ENCODE measurements at regions not wholly inside any gene's neighbourhood (a gene's known extent, or its start where the extent isn't known, plus 50 kb on each side); places are given as distances from the start of the nearest gene placed in this dataset.
A peak's percentile ranks its signal among the peaks of the same experiment; 100 is the strongest.

DNA sequence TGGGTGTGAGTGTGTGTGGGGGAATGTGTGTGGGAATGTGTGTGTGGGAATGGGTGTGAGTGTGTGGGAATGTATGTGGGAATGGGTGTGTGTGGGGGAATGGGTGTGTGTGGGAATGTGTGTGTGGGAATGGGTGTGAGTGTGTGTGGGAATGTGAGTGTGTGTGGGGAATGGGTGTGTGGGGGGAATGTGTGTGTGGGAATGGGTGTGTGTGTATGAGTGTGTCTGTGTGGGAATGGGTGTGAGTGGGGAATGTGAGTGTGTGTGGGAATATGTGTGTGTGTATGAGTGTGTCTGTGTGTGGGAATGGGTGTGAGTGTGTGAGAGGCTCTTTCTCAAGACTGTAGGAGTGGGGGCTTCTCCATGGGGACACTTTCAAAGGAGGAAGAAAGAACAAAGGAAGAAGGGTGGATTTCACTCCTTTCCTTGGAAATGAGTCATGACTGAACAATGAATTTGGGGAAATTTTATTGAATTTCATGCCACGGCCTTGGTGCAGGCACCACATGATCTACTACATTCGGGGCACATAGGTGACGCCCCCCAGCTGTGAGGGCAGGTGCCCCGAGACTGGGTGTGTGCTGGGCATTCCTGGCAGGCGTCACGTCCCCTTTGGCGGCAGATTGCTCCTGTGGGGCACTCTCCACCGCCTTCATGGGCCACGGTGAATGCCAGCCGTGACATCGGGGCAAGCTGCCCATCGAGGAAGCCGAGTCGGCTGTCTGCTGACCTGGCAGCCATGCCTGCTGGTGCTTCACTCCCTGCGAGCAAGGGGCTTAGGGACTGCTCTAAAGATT, 88.8 kb upstream of the INSIG1 start:
- H3K27ac ChIP-seq: peak overlapping the region; percentile 38
- no peaks in the 10 kb centered on the region for H3K36me3 ChIP-seq (replicated peaks)
- in situ Hi-C loops (cut with HindIII; ENCODE audit: low pct_ligation_motif_present, low sequenced_read_pairs): no loop called here
- no peaks in the 10 kb centered on the region for H3K27me3 ChIP-seq (replicated peaks)
- H3K4me3 ChIP-seq (ENCODE audit: low read depth, low read length): no peak overlapping the region
- TF ChIP-seq, protein P1, sequence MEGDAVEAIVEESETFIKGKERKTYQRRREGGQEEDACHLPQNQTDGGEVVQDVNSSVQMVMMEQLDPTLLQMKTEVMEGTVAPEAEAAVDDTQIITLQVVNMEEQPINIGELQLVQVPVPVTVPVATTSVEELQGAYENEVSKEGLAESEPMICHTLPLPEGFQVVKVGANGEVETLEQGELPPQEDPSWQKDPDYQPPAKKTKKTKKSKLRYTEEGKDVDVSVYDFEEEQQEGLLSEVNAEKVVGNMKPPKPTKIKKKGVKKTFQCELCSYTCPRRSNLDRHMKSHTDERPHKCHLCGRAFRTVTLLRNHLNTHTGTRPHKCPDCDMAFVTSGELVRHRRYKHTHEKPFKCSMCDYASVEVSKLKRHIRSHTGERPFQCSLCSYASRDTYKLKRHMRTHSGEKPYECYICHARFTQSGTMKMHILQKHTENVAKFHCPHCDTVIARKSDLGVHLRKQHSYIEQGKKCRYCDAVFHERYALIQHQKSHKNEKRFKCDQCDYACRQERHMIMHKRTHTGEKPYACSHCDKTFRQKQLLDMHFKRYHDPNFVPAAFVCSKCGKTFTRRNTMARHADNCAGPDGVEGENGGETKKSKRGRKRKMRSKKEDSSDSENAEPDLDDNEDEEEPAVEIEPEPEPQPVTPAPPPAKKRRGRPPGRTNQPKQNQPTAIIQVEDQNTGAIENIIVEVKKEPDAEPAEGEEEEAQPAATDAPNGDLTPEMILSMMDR (IDR thresholded peaks at IDR 0.05; ENCODE audit: low read depth, low read length, missing control alignments): no peak
- no peak for DNase-seq

DNA sequence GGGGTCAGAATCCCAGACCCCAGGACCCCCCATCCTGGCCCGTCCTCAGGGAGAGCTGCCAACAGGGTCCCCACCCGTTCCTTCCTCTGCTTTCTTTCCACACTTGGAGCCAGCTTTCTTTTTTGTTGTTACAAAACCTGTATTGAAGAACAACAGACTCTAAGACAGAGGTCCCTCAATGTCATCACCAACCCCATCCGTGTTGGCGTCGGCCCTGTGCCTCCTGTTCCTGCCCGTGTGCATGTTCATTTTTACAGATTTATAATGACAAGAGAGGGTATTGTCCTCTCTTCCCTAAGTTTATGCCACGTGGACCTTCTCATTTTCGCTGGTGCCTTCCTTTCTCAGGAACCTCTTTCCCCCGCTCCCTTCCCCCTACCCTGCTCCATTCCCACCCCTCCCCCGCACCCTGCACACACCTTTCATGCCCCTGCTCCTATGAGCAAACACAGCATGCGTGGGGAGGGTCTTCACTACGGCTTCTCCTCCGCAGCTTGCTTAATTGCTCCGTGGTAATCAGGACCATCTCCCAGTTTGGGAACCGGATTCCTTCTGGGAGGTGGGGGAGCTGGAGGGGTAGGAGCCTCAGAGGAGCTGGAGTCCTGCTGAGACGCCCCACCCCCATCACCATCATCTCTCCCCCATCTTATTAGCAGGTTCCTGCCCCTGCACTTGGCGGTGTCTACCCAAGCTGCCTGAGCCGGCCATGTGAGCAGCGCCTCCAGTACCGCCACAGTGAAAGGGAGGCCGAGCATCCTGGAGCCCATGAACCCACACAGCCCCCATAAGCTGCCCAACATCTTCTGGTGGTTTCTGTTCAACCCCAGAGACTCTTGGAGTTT, 88.0 kb upstream of the INSIG1 start:
- H3K36me3 ChIP-seq (replicated peaks): no peaks in the 10 kb centered on the region
- in situ Hi-C loops (cut with HindIII; ENCODE audit: low pct_ligation_motif_present, low sequenced_read_pairs): no loop called here
- H3K27me3 ChIP-seq (replicated peaks): no peaks in the 10 kb centered on the region
- H3K4me3 ChIP-seq (ENCODE audit: low read depth, low read length): no peak overlapping the region
- TF ChIP-seq, protein P1 (IDR thresholded peaks at IDR 0.05; ENCODE audit: low read depth, low read length, missing control alignments): no peak
- no peak for DNase-seq
- no peak overlapping the region for H3K27ac ChIP-seq

DNA sequence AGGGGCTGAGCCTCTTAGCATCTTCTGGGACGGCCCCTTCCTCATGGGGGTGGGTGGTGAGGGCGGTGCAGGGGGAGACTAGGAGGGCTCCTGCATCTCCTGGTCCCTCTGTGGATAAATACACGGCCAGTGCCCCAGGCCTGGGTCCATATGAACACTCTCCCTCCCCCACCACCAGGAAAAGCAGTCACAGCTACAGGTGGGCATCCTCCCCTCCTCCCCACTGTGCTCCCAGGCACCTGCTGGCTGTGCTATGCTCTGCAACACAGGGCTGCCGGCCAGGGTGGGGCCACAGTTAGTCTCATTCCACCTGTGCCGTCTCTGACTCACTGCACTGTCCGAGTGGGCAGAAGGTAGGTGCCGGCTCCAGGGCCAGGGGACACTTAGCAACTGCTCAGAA, 87.3 kb upstream of the INSIG1 start:
- in situ Hi-C loops (cut with HindIII; ENCODE audit: low pct_ligation_motif_present, low sequenced_read_pairs): no loop called here

DNA sequence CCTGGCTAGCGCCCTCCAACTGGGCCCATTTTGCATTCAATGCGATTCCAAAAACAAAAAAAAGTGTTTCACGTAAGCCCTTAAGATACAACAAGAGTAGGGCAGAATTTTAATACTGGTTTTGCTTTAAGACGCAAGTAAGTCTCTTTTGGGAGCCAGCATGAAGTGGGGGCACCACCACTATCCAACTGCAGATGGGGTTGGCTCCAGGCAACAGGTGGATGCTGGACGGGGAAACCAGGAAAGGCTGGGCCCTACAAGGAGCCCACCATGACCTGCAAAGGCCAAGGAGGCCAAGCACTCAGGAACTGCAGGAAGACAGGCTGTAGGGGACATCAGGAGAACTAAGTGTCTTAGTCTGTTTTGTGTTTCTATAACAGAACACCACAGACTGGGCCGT, 86.5 kb upstream of the INSIG1 start:
- no peaks in the 10 kb centered on the region for H3K36me3 ChIP-seq (replicated peaks)
- in situ Hi-C loops (cut with HindIII; ENCODE audit: low pct_ligation_motif_present, low sequenced_read_pairs): no loop called here
- no peak for DNase-seq
- no peak overlapping the region for H3K4me3 ChIP-seq (ENCODE audit: low read depth, low read length)
- TF ChIP-seq, protein P1 (IDR thresholded peaks at IDR 0.05; ENCODE audit: low read depth, low read length, missing control alignments): no peak
- no peaks in the 10 kb centered on the region for H3K27me3 ChIP-seq (replicated peaks)
- no peak overlapping the region for H3K27ac ChIP-seq

More for the DNA sequence above, 87.3 kb upstream of the INSIG1 start:
- Histone ChIP-seq H3K27me3 (replicated peaks) (no peaks in the 10 kb centered on the region), H3K36me3 (replicated peaks) (no peaks in the 10 kb centered on the region), H3K4me3 (ENCODE audit: low read depth, low read length) (no peak overlapping the region), H3K27ac (no peak overlapping the region)
- TF ChIP-seq, protein P1 (IDR thresholded peaks at IDR 0.05; ENCODE audit: low read depth, low read length, missing control alignments): peak; percentile 9
- DNase-seq: no peak

DNA sequence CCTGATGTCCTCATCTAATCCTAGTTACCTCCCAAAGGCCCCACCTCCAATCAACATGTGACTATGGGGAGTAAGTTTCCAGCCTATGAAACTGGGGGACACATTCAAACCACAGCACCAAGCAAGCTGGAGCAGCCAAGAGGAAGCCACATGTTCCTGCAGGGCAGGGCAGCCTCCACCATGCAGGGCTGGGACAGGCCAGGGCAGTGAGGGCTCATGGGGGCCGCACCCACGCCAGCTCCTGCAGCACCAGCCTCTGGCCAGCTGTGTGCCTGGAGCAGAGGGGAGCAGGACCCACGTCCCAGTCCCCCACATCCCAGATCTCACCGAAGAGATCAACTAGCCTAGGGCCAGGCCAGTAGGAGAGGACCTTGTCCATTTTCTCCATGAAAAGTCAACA, 85.9 kb upstream of the INSIG1 start:
- H3K4me3 ChIP-seq (ENCODE audit: low read depth, low read length): no peak overlapping the region
- DNase-seq: no peak
- H3K27me3 ChIP-seq (replicated peaks): no peaks in the 10 kb centered on the region
- H3K36me3 ChIP-seq (replicated peaks): no peaks in the 10 kb centered on the region
- H3K27ac ChIP-seq: no peak overlapping the region
- TF ChIP-seq, protein P1 (IDR thresholded peaks at IDR 0.05; ENCODE audit: low read depth, low read length, missing control alignments): no peak
- in situ Hi-C loops (cut with HindIII; ENCODE audit: low pct_ligation_motif_present, low sequenced_read_pairs): no loop called here

Data from brain microvascular endothelial cell (primary cell).